GM13977 (cell line): ENCODE measurements at regions not wholly inside any gene's neighbourhood (a gene's known extent, or its start where the extent isn't known, plus 50 kb on each side); places are given as distances from the start of the nearest gene placed in this dataset.

Experiments
- DNase-seq: peaks from one replicate; pipeline ENCODE4 v3.0.0; 2012; ENCODE audit warnings: low spot score
- in situ Hi-C: fragments of 300-500 bp; cut with MboI; formaldehyde crosslinking; loops from one replicate; pipeline ENCODE4 v1.12.0; 2022; ENCODE audit warnings: low sequenced_read_pairs, low pct_unique_long_range_greater_than_20kb, mixed read lengths, inconsistent platforms; ENCODE audit not compliant: unreplicated experiment
- TF ChIP-seq, protein P1 (sequence below): IDR thresholded peaks from 2 replicates; pipeline ENCODE4 v1.5.1; 2012; ENCODE audit warnings: mild to moderate bottlenecking, control low read depth; ENCODE audit not compliant: insufficient read depth; ENCODE audit errors: extremely low read depth, missing control alignments

DNA sequence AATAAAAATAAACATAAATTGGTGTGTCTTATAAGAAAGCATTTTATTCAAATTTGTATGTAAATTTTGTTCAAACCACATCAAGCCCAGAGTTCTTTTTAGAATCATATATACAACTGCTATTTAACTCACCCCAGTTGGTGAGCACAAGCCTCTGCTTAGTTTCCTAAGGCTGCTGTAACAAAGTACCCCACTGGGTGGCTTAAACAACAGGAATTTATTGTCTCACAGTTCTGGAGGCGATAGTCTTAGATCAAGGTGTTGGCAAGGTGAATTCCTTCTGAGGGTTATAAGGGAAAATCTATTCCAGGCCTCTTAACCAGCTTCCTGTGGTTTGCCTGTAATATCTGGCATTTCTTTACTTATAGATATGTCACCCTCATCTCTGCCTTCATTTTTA lies 1133.5 kb downstream of the OLFM4 start:
- DNase-seq = no peak
- in situ Hi-C loops = no loop called here
- TF ChIP-seq, protein P1, sequence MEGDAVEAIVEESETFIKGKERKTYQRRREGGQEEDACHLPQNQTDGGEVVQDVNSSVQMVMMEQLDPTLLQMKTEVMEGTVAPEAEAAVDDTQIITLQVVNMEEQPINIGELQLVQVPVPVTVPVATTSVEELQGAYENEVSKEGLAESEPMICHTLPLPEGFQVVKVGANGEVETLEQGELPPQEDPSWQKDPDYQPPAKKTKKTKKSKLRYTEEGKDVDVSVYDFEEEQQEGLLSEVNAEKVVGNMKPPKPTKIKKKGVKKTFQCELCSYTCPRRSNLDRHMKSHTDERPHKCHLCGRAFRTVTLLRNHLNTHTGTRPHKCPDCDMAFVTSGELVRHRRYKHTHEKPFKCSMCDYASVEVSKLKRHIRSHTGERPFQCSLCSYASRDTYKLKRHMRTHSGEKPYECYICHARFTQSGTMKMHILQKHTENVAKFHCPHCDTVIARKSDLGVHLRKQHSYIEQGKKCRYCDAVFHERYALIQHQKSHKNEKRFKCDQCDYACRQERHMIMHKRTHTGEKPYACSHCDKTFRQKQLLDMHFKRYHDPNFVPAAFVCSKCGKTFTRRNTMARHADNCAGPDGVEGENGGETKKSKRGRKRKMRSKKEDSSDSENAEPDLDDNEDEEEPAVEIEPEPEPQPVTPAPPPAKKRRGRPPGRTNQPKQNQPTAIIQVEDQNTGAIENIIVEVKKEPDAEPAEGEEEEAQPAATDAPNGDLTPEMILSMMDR = no peak

GRCh38 chr13:54165581-54166215 lies 1137.1 kb downstream of the OLFM4 start:
- no peak for DNase-seq
- TF ChIP-seq, protein P1 = no peak
- in situ Hi-C loops = no loop called here

- TF ChIP-seq, protein P1 = no peak
- DNase-seq = no peak
- in situ Hi-C loops = no loop called here
Measured at GRCh38 chr13:54173996-54174395, 1145.4 kb downstream of the OLFM4 start.

DNA sequence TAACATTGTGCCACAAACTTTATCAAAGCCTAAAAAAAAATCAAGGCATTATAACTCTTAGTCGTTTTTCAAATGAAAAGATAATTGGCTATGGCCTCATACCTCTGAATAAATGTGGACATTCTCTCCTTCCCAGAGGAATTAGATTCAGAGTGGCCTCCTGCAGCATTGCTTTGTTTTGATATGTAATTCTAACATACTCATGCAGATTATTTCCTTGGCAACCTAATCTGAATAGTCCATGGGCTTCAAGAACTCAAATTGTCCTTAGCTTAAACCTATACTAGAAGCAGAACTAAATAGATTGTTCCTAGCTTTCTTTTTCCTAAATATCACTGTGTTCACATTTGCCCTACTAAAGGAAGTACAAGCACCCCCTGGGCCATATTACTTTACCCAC lies 1146.9 kb downstream of the OLFM4 start:
- in situ Hi-C loops = no loop called here
- no peak for DNase-seq

DNA sequence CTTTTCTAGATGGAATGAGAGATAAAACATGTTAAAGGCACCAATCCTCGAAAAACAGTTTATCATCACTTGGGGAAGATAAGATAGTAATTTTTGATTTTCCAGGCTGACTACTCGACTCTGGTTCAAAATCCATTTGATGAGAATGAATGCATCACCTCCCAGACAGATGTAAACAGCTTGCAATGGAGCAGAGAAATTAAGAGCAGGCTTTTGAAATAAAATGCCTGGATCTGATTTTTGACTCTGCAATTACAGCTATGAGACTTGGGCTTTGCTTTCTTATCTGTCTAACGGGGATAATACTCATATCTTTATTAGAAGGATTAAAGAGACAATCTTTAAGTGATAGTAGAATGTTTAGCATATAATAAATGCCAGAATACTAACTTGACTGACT lies 1148.9 kb downstream of the OLFM4 start:
- no peak for DNase-seq
- TF ChIP-seq, protein P1 = no peak
- in situ Hi-C loops = no loop called here

More for the DNA sequence above, 1146.9 kb downstream of the OLFM4 start:
- TF ChIP-seq, protein P1 = no peak

DNA sequence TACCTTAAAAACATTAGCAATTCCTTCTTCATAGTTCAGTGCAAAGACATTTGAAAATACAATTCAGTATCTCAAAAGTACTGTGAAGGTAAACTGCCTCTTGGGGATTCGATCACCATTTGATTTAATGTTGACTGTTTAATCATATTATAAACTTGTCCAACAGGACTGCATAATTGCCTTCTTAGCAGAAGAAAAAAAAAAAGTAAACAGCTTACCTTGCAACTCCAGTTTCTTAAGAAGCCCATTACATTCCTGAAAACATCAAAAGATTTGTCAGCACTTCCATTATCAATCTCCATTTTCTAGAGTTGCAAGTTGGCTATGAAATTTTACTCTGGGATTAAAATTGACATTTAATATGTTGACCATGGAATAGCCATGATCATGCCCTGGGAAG lies 1154.6 kb downstream of the OLFM4 start:
- TF ChIP-seq, protein P1 = no peak
- in situ Hi-C loops = no loop called here
- no peak for DNase-seq

DNA sequence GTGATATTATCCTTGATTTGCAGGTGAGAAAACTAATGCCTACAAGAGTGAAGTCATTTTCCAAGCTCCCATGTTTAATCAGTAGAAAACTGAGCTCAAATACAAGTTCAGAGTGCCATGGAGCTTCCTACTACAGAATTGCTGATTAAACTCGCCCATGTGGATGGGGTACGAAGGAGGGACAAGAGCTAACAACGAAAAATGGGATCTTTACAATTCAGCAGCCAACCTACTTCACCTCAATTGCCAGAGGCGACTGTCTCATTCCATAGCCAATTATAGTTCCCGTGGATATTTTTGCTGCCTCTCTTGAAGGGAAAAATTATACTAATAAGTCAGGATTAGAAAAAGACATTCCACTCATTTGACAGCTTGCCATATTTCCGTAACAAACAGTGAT lies 1155.1 kb downstream of the OLFM4 start:
- TF ChIP-seq, protein P1 = no peak
- DNase-seq = no peak
- in situ Hi-C loops = no loop called here
